ENCODE measurements at regions not wholly inside any gene's neighbourhood (a gene's known extent, or its start where the extent isn't known, plus 50 kb on each side); places are given as distances from the start of the nearest gene placed in this dataset.

DNA sequence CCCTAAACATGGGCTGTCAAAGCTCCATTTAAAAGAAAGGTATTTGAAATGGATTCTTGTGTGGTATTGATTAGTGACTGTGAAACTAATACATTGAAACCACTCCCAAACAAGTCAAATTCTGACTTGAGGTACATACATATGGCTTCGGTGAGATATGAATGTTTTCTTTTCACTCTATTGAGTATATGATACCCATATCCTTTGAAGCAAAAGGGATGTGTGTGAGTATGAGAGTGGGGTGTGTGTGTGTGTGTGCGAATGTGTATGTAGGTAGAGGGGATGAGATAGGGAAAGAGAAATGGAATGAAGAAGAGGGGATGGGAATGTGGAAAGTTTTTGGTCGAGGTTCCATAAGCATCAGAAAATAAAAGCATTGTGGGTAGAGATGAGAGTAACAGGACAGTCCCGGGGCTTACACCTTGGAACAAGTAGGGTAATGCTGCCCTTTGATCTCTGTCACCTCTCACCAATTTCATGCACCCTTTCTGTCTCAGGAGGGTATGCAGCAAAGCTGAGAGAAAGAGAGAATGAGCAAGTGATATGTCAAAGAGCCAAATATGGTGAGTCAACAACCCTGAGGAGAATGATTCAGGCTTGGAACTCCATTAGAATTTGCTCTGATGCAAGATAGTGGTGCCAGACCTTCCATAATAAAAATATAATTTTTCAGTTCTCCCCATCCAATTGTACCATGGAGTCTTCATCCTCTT is 64.0 kb upstream of the ZEB2 start:
- no peak overlapping the region for H3K4me3 ChIP-seq (ENCODE audit: low read depth in 2 of 2, low read length in 2 of 2)
- ATAC-seq (no peak), DNase-seq (ENCODE audit: low read depth, low spot score) (no peak)
- in situ Hi-C loops (cut with HindIII; ENCODE audit: low pct_unique_long_range_greater_than_20kb, low sequenced_read_pairs): no loop called here
- no peaks in the 10 kb centered on the region for H3K9me3 ChIP-seq (ENCODE audit: control insufficient read depth, insufficient read depth, low read depth, low read length)
- ChIA-PET CTCF (no interaction called here), POLR2A (no interaction called here)
- no TSS peak for BruUV-seq (replicated peaks)
- intact Hi-C loops (cut with micrococcal nuclease; ENCODE audit: unreplicated experiment): no loop called here
- H3K27me3 ChIP-seq (ENCODE audit: control insufficient read depth, insufficient read depth, low read length): no peaks in the 10 kb centered on the region
- TF ChIP-seq POLR2AphosphoS5 (IDR thresholded peaks at IDR 0.05; ENCODE audit: low read depth, low read length) (no peak), SIN3A (IDR thresholded peaks at IDR 0.05; ENCODE audit: borderline replicate concordance, insufficient read depth, low read depth, low read length) (no peak), CTCF (IDR thresholded peaks at IDR 0.05) (no peak), TCF7L2 (IDR thresholded peaks at IDR 0.05; ENCODE audit: low read depth, low read length) (no peak)
- TF ChIP-seq, protein P1, sequence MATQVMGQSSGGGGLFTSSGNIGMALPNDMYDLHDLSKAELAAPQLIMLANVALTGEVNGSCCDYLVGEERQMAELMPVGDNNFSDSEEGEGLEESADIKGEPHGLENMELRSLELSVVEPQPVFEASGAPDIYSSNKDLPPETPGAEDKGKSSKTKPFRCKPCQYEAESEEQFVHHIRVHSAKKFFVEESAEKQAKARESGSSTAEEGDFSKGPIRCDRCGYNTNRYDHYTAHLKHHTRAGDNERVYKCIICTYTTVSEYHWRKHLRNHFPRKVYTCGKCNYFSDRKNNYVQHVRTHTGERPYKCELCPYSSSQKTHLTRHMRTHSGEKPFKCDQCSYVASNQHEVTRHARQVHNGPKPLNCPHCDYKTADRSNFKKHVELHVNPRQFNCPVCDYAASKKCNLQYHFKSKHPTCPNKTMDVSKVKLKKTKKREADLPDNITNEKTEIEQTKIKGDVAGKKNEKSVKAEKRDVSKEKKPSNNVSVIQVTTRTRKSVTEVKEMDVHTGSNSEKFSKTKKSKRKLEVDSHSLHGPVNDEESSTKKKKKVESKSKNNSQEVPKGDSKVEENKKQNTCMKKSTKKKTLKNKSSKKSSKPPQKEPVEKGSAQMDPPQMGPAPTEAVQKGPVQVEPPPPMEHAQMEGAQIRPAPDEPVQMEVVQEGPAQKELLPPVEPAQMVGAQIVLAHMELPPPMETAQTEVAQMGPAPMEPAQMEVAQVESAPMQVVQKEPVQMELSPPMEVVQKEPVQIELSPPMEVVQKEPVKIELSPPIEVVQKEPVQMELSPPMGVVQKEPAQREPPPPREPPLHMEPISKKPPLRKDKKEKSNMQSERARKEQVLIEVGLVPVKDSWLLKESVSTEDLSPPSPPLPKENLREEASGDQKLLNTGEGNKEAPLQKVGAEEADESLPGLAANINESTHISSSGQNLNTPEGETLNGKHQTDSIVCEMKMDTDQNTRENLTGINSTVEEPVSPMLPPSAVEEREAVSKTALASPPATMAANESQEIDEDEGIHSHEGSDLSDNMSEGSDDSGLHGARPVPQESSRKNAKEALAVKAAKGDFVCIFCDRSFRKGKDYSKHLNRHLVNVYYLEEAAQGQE (IDR thresholded peaks at IDR 0.05; ENCODE audit: insufficient read depth in 1 of 2, low read depth in 2 of 2, low read length in 1 of 2): no peak
- no peaks in the 10 kb centered on the region for H3K4me1 ChIP-seq (ENCODE audit: control insufficient read depth, insufficient read depth, low read length)
- no peaks in the 10 kb centered on the region for H3K36me3 ChIP-seq (ENCODE audit: control insufficient read depth, insufficient read depth, low read length)
- no peak overlapping the region for H3K27ac ChIP-seq (ENCODE audit: low read length)

DNA sequence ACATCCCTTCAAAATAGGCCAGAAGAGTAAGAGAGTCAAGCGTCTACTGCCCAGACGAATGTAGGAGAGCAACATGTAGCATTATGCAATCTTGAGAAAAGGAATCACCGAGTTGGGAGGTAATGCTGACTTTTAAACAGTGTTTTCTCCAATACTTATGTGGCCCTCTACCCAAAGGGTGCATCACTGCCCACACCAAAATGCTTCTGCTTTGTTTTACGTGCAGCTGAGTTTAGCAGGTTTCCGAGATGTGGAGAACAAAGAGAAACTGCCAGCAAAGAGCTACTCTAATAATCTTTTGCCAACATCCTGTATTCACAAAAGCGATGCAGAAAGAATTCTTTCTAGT is 63.4 kb upstream of the ZEB2 start:
- CTCF ChIA-PET: no interaction called here

More for the DNA sequence above, 63.4 kb upstream of the ZEB2 start:
- in situ Hi-C loops (cut with HindIII; ENCODE audit: low pct_unique_long_range_greater_than_20kb, low sequenced_read_pairs) (no loop called here), intact Hi-C loops (cut with micrococcal nuclease; ENCODE audit: unreplicated experiment) (no loop called here)
- Histone ChIP-seq H3K36me3 (ENCODE audit: control insufficient read depth, insufficient read depth, low read length) (no peaks in the 10 kb centered on the region), H3K4me3 (ENCODE audit: low read depth in 2 of 2, low read length in 2 of 2) (no peak overlapping the region), H3K27ac (ENCODE audit: low read length) (no peak overlapping the region), H3K4me1 (ENCODE audit: control insufficient read depth, insufficient read depth, low read length) (no peaks in the 10 kb centered on the region), H3K27me3 (ENCODE audit: control insufficient read depth, insufficient read depth, low read length) (no peaks in the 10 kb centered on the region), H3K9me3 (ENCODE audit: control insufficient read depth, insufficient read depth, low read depth, low read length) (no peaks in the 10 kb centered on the region)
- TF ChIP-seq, protein P1 (IDR thresholded peaks at IDR 0.05; ENCODE audit: insufficient read depth in 1 of 2, low read depth in 2 of 2, low read length in 1 of 2): no peak
- TF ChIP-seq SIN3A (IDR thresholded peaks at IDR 0.05; ENCODE audit: borderline replicate concordance, insufficient read depth, low read depth, low read length) (no peak), CTCF (IDR thresholded peaks at IDR 0.05) (no peak), POLR2AphosphoS5 (IDR thresholded peaks at IDR 0.05; ENCODE audit: low read depth, low read length) (no peak), TCF7L2 (IDR thresholded peaks at IDR 0.05; ENCODE audit: low read depth, low read length) (no peak)
- no TSS peak for BruUV-seq (replicated peaks)
- POLR2A ChIA-PET: interaction anchor here (0.6 kb wide), 1 partner anchor 80 kb away, joined by 3 read pairs; no protein-coding TSS in a partner anchor
- DNase-seq (ENCODE audit: low read depth, low spot score): no peak
- no peak for ATAC-seq
